ENCODE measurements at regions not wholly inside any gene's neighbourhood (a gene's known extent, or its start where the extent isn't known, plus 50 kb on each side); places are given as distances from the start of the nearest gene placed in this dataset.
"Not testable (repeated sequence)": the region's sequence is repeated elsewhere in the genome, so short reads cannot be mapped to it uniquely, and the experiment has no call there.

DNA sequence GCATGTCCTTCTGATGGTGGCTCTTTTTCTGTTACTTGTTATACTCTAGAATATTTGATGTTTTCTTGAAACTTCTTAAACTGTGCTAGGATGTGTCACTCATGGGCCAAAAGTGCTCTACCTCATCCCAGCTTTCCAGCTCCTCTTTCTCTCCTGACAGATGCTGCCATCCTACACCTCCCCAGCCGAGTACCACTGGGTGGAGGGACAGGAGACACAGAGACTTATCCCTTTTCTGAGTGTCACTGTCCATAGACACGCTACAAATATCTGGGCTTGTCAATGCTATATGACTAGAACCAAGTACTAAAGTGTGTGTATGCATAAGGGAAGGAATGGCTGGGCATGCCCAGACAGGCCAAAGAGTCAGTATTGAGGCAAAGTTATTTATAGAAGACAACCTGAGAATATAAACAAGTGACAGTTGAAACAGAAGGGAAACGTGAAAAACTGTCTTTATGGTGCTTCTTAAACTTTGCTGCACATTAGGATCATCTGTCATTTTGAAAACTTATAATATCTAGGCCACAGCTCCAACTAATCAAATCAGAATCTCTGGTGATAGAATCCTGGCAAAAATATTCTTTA, 188.0 kb downstream of the CARTPT start:
- H3K4me3 ChIP-seq (ENCODE audit: low read length): no peak overlapping the region
- H3K4me1 ChIP-seq (ENCODE audit: insufficient read depth, low read length): peaks cover 6% of the 10 kb centered on the region
- H2AFZ ChIP-seq (ENCODE audit: low read depth, low read length): no peak overlapping the region
- H3K9me3 ChIP-seq (ENCODE audit: low read length): no peaks in the 10 kb centered on the region
- no peaks in the 10 kb centered on the region for H3K27me3 ChIP-seq (ENCODE audit: insufficient read depth, low read length)
- H3K36me3 ChIP-seq (ENCODE audit: insufficient read depth, low read length): no peaks in the 10 kb centered on the region

GRCh38 chr5:71907608-71908145, 188.6 kb downstream of the CARTPT start:
- Histone ChIP-seq H3K27me3 (ENCODE audit: insufficient read depth, low read length) (no peaks in the 10 kb centered on the region), H3K9me3 (ENCODE audit: low read length) (no peaks in the 10 kb centered on the region), H3K36me3 (ENCODE audit: insufficient read depth, low read length) (no peaks in the 10 kb centered on the region), H3K4me3 (ENCODE audit: low read length) (no peak overlapping the region), H2AFZ (ENCODE audit: low read depth, low read length) (no peak overlapping the region), H3K4me1 (ENCODE audit: insufficient read depth, low read length) (peaks cover 6% of the 10 kb centered on the region)

GRCh38 chr5:71910741-71911140, 191.7 kb downstream of the CARTPT start:
- Histone ChIP-seq H3K4me1 (ENCODE audit: insufficient read depth, low read length) (peaks cover 2% of the 10 kb centered on the region), H2AFZ (ENCODE audit: low read depth, low read length) (no peak overlapping the region), H3K27me3 (ENCODE audit: insufficient read depth, low read length) (no peaks in the 10 kb centered on the region), H3K9me3 (ENCODE audit: low read length) (no peaks in the 10 kb centered on the region), H3K36me3 (ENCODE audit: insufficient read depth, low read length) (no peaks in the 10 kb centered on the region), H3K4me3 (ENCODE audit: low read length) (no peak overlapping the region)

DNA sequence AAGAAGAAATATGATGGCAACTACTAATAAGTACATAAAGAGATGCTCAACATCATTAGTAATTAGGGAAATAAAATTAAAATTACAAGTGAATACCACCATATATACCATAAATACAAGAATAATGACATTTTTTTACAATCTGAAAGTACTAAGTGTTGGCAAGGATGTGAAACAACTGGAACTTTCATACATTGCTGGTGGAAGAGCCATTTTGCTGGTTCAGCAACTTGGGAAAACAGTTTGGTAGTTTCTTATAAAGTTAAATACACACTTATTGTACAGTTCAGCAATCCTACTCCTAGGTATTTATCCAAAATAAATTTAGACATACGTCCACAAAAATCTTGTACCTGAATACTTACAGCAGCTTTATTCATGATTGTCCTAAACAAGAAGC, 192.9 kb downstream of the CARTPT start:
- H3K9me3 ChIP-seq (ENCODE audit: low read length): no peaks in the 10 kb centered on the region
- no peaks in the 10 kb centered on the region for H3K36me3 ChIP-seq (ENCODE audit: insufficient read depth, low read length)
- H3K27me3 ChIP-seq (ENCODE audit: insufficient read depth, low read length): no peaks in the 10 kb centered on the region
- H3K4me1 ChIP-seq (ENCODE audit: insufficient read depth, low read length): no peaks in the 10 kb centered on the region
- H3K4me3 ChIP-seq (ENCODE audit: low read length): no peak overlapping the region
- H2AFZ ChIP-seq (ENCODE audit: low read depth, low read length): no peak overlapping the region

DNA sequence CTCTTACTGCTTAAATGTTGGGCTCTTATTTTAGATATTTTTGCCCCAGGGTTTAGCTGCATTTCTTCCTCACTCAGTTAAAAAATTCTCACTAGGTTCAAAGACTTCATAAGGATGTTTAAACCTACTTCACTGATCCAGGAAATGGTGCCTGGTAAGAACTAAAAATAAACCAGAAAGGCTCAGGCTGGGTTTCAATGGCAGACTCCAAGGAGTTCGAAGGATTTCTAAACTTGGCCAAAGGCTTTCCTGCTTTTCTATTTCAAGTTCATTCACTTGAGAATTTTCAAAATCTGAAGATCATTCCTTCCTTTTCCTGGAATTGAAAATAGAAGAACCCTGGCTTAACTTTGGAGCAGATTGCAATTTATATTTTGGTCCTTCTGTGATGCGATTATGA, 193.0 kb upstream of the MAP1B start:
- Histone ChIP-seq H3K4me3 (ENCODE audit: low read length) (no peak overlapping the region), H3K27me3 (ENCODE audit: insufficient read depth, low read length) (no peaks in the 10 kb centered on the region), H2AFZ (ENCODE audit: low read depth, low read length) (no peak overlapping the region), H3K9me3 (ENCODE audit: low read length) (no peaks in the 10 kb centered on the region), H3K4me1 (ENCODE audit: insufficient read depth, low read length) (no peaks in the 10 kb centered on the region), H3K36me3 (ENCODE audit: insufficient read depth, low read length) (no peaks in the 10 kb centered on the region)

DNA sequence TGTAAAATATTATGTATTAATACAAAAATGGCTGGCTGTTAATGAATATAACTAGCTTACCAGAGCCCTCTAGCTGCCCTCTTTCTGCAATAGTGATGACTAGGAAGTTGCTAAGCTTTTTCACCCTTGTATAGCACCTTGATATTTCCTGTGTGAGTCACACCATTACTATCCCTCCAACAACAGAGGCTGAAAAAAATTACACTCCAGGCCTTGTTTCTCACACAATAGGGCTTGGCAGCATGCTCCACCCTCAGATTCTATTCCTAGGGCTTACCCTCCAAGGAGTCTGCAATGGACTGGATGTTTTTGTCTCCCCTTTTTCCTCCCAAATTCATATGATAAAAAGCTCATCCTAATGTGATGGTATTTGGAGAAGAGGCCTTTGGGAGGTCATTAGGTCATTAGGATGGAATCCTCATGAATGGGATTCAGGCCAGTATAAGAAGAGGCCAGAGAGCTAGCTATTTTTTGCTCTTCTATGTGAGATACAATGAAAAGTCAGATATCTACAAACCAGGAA, 184.6 kb upstream of the MAP1B start:
- Histone ChIP-seq H3K36me3 (ENCODE audit: insufficient read depth, low read length) (no peaks in the 10 kb centered on the region), H3K9me3 (ENCODE audit: low read length) (no peaks in the 10 kb centered on the region), H2AFZ (ENCODE audit: low read depth, low read length) (peak overlapping the region; percentile 48), H3K27me3 (ENCODE audit: insufficient read depth, low read length) (no peaks in the 10 kb centered on the region), H3K4me3 (ENCODE audit: low read length) (no peak overlapping the region), H3K4me1 (ENCODE audit: insufficient read depth, low read length) (peaks cover 19% of the 10 kb centered on the region)

DNA sequence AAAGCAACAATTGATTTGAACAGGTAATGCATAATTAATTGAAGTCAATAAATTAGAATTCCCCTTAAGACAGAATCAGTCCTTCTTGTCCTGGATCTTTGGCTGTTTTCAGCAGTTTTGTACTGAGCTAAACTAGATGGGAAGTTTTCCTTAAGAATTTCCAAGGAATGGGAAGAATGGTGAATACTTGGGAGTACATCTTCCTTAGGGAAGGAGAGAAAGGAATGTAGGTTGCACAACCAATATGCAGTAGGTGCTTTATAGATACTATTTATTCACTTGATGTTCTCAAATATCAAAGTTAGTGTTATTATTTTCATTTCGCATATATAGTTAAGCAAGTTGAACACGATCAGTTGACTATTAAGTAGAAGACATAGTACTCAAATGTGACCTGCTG, 183.5 kb upstream of the MAP1B start:
- no peaks in the 10 kb centered on the region for H3K27me3 ChIP-seq (ENCODE audit: insufficient read depth, low read length)
- no peak overlapping the region for H3K4me3 ChIP-seq (ENCODE audit: low read length)

DNA sequence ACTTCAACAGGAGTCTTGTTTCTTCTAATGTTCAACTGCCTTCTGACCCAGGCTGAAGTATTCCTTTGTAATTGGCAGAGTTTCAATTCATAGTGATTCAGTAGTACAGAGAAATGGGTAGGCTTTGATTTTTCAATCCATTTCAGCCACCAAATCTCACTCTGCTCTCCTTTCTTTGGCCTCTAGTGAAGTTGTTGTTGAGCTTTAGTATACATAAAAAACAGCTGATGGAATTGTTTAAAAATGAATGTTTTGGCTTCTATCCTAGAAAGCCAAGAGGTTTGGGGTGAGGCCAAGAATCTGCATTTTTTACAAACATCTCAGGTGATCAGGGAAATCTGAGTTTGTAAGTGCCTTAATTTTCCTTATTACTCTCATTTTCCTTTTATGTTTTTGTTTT, 182.9 kb upstream of the MAP1B start:
- H3K27me3 ChIP-seq (ENCODE audit: insufficient read depth, low read length): no peaks in the 10 kb centered on the region
- no peak overlapping the region for H2AFZ ChIP-seq (ENCODE audit: low read depth, low read length)
- no peaks in the 10 kb centered on the region for H3K36me3 ChIP-seq (ENCODE audit: insufficient read depth, low read length)

More for the DNA sequence above, 183.5 kb upstream of the MAP1B start:
- no peaks in the 10 kb centered on the region for H3K9me3 ChIP-seq (ENCODE audit: low read length)
- H2AFZ ChIP-seq (ENCODE audit: low read depth, low read length): no peak overlapping the region
- no peaks in the 10 kb centered on the region for H3K36me3 ChIP-seq (ENCODE audit: insufficient read depth, low read length)
- H3K4me1 ChIP-seq (ENCODE audit: insufficient read depth, low read length): peaks cover 19% of the 10 kb centered on the region

DNA sequence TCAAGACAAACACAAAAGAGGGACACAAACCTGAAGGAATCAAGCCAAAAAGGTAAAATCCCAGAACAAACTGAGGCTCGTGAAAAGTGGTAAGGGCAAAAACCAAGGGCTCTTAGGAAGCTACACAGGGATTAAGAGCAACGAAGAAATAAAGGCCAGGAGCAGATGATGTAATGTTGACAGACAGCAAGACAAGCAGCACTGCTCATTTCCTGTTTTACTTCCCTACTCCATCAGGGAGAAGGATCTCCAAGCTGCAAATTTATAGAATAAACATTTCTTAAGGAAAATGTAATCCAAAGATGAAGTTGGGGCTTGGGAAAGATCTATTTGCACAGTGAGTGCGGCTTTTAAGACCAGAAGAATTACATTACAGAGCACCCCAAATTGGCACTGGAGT, 182.3 kb upstream of the MAP1B start:
- Histone ChIP-seq H3K27me3 (ENCODE audit: insufficient read depth, low read length) (no peaks in the 10 kb centered on the region), H2AFZ (ENCODE audit: low read depth, low read length) (no peak overlapping the region), H3K4me3 (ENCODE audit: low read length) (no peak overlapping the region), H3K4me1 (ENCODE audit: insufficient read depth, low read length) (peaks cover 26% of the 10 kb centered on the region), H3K36me3 (ENCODE audit: insufficient read depth, low read length) (no peaks in the 10 kb centered on the region), H3K9me3 (ENCODE audit: low read length) (no peaks in the 10 kb centered on the region)

More for the DNA sequence above, 182.9 kb upstream of the MAP1B start:
- H3K4me1 ChIP-seq (ENCODE audit: insufficient read depth, low read length): peaks cover 24% of the 10 kb centered on the region
- H3K4me3 ChIP-seq (ENCODE audit: low read length): no peak overlapping the region
- H3K9me3 ChIP-seq (ENCODE audit: low read length): no peaks in the 10 kb centered on the region

DNA sequence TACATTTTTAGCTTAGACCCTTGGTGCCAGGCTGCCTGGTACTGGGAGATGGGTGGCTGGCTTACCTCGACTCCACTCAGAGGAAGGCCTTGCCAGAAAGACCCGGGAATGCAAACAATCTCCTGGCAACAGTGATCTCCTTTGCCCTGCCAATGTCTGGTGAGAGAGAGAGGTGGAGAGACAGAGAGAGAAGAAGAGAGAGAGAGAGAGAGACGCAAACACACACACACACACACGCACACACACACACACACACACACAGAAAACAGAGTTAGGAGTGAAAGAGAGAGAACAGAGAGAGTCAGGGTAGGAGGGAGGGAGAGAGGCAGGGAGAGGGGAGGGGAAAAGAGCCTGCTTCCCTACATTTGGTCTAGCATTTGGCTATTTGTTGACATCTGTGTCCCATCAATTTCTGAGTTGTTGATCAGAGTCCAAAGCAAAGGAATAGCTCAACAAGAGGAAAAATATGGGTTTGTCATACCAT, 181.6 kb upstream of the MAP1B start:
- no peaks in the 10 kb centered on the region for H3K27me3 ChIP-seq (ENCODE audit: insufficient read depth, low read length)
- H3K36me3 ChIP-seq (ENCODE audit: insufficient read depth, low read length): no peaks in the 10 kb centered on the region
- H2AFZ ChIP-seq (ENCODE audit: low read depth, low read length): no peak overlapping the region
- peaks cover 26% of the 10 kb centered on the region for H3K4me1 ChIP-seq (ENCODE audit: insufficient read depth, low read length)
- H3K4me3 ChIP-seq (ENCODE audit: low read length): no peak overlapping the region
- H3K9me3 ChIP-seq (ENCODE audit: low read length): no peaks in the 10 kb centered on the region

- Histone ChIP-seq H3K4me3 (ENCODE audit: low read length) (no peak overlapping the region), H3K9me3 (ENCODE audit: low read length) (no peaks in the 10 kb centered on the region), H3K4me1 (ENCODE audit: insufficient read depth, low read length) (peaks cover 32% of the 10 kb centered on the region), H2AFZ (ENCODE audit: low read depth, low read length) (no peak overlapping the region), H3K27me3 (ENCODE audit: insufficient read depth, low read length) (no peaks in the 10 kb centered on the region), H3K36me3 (ENCODE audit: insufficient read depth, low read length) (no peaks in the 10 kb centered on the region)
Measured at GRCh38 chr5:71929003-71929402, 178.3 kb upstream of the MAP1B start.

- not testable (repeated sequence) for H2AFZ ChIP-seq (ENCODE audit: low read depth, low read length); H3K36me3 ChIP-seq (ENCODE audit: insufficient read depth, low read length); H3K4me3 ChIP-seq (ENCODE audit: low read length); H3K9me3 ChIP-seq (ENCODE audit: low read length); H3K27me3 ChIP-seq (ENCODE audit: insufficient read depth, low read length)
- peaks cover 29% of the 10 kb centered on the region for H3K4me1 ChIP-seq (ENCODE audit: insufficient read depth, low read length)
Measured at GRCh38 chr5:71930554-71930953, 176.7 kb upstream of the MAP1B start.

- H3K4me3 ChIP-seq (ENCODE audit: low read length): no peak overlapping the region
- H2AFZ ChIP-seq (ENCODE audit: low read depth, low read length): no peak overlapping the region
- H3K9me3 ChIP-seq (ENCODE audit: low read length): no peaks in the 10 kb centered on the region
- no peaks in the 10 kb centered on the region for H3K27me3 ChIP-seq (ENCODE audit: insufficient read depth, low read length)
- peaks cover 27% of the 10 kb centered on the region for H3K4me1 ChIP-seq (ENCODE audit: insufficient read depth, low read length)
- H3K36me3 ChIP-seq (ENCODE audit: insufficient read depth, low read length): no peaks in the 10 kb centered on the region
Measured at GRCh38 chr5:71932131-71932654, 175.1 kb upstream of the MAP1B start.

Data from neuron (in vitro differentiated cells).